AG10803 (cell line): ENCODE measurements at regions not wholly inside any gene's neighbourhood (a gene's known extent, or its start where the extent isn't known, plus 50 kb on each side); places are given as distances from the start of the nearest gene placed in this dataset.

Experiments
- DNase-seq: peaks from one replicate; pipeline ENCODE4 v3.0.0; 2010; ENCODE audit warnings: low read depth
- H3K4me3 ChIP-seq: 2 replicates; pipeline ENCODE4 v1.5.1; 2011; ENCODE audit warnings: mild to moderate bottlenecking, low read length, control low read depth
- TF ChIP-seq, protein P1 (sequence below): conservative IDR thresholded peaks from 2 replicates; pipeline ENCODE4 v1.5.1; 2011; ENCODE audit warnings: mild to moderate bottlenecking, low read length, control low read depth, inconsistent platforms

DNA sequence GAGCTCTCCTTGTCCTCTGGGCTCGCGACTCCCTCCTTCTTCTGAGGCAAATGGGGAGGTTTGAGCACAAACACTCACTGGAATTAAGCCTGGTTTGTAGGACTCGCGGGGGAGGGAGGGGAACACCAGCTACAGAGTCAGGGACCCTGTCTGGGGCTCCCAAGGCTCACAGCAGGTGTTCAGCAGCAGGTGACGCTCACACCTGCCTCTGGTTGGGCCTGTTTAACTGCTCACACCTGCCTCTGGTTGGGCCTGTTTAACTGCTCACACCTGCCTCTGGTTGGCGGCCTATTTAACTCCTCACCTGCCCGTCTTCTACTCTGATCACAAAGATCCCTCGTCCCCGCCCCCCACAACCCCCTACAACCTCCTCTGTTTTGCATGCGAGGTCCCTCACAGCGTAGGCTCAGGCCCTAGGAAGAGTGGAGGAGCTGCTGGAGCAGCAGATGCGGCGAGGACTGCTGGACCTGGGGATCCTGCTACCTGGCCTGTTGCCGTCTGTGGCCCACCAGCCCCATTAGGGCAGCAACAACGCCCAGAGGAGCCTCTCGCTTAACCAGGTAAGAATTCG, 181.9 kb downstream of the ERMARD start:
- TF ChIP-seq, protein P1, sequence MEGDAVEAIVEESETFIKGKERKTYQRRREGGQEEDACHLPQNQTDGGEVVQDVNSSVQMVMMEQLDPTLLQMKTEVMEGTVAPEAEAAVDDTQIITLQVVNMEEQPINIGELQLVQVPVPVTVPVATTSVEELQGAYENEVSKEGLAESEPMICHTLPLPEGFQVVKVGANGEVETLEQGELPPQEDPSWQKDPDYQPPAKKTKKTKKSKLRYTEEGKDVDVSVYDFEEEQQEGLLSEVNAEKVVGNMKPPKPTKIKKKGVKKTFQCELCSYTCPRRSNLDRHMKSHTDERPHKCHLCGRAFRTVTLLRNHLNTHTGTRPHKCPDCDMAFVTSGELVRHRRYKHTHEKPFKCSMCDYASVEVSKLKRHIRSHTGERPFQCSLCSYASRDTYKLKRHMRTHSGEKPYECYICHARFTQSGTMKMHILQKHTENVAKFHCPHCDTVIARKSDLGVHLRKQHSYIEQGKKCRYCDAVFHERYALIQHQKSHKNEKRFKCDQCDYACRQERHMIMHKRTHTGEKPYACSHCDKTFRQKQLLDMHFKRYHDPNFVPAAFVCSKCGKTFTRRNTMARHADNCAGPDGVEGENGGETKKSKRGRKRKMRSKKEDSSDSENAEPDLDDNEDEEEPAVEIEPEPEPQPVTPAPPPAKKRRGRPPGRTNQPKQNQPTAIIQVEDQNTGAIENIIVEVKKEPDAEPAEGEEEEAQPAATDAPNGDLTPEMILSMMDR = no peak
- DNase-seq = no peak

DNA sequence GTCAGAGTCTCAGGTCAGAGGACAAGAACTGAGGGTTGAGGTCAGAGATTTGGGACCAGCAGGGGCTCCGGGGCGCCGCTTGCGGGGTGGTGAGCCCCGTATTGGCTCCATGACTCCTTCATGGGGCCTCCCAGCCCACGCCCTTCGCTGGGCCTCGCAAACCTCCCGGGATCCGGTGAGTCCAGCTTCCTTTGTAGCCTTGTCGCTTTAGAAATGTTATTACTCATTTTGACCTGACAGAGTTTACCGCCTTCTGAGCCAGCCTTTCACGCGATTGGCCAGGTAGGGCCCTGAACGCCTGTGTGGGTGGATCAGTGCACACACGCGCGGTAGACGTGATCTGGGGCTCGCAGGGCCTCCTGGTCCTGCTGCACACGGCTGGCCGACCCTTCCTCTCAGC, 181.1 kb downstream of the ERMARD start:
- TF ChIP-seq, protein P1 = no peak
- no peak for DNase-seq
- H3K4me3 ChIP-seq = no peak overlapping the region

More for the DNA sequence above, 181.9 kb downstream of the ERMARD start:
- no peak overlapping the region for H3K4me3 ChIP-seq

DNA sequence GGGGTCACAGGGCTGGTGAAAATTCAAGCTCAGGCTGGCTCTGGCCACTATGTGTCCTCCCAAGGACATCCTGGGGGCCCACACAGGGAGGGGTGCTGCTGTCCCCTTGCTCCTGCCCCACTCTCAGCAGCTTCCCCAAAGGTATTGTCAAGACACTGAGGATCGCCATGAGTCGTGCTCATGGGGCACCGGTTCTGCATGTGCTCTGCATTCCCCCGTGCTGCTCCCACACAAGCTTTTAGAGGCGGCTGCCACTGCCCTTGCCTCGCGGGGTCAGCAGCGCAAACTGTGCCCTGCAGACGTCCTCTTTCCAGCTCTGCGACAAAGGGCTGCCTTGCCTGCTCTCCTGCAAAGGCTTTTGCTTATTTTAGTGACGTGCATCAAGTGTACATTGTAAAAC, 179.8 kb downstream of the ERMARD start:
- DNase-seq = no peak
- TF ChIP-seq, protein P1 = no peak
- H3K4me3 ChIP-seq = no peak overlapping the region

DNA sequence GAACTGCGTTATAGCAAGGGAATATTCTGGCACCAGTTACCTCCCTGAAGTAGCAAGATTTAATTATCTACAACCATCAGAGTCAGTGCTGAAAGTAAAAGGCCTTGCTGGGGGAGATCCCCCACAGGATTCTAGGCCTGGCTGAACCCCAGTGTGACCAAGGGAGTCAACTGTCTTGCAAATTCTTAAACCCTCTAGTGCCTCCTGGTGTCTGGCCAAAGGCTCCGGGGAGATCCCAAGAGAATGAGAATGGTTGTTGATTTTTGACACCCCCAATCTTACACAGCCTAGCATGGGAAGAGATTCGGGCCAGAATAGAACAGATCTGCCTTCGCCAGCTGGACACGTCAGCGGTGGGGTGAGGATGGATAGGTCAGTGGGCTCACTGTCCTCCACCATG, 179.4 kb downstream of the ERMARD start:
- H3K4me3 ChIP-seq = no peak overlapping the region
- TF ChIP-seq, protein P1 = no peak
- no peak for DNase-seq

DNA sequence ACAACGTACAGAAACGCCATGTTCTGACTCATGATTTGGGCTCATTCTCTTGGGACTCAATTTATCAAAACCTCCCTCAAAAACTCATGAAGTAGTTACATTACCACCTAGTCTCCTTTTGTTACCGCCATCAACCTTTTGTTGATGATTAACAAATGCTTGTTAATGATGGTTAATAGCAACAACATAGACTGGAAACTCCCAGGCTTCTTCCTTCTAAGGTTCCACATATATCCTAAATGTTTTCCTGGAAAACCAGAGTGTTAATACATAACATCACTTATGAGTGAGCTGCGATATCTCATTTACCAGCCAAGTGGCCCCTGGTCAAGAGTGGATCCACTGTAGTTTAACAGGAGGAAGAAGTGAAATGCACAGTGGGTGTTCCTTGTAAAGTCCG, 176.3 kb downstream of the ERMARD start:
- TF ChIP-seq, protein P1 = no peak
- H3K4me3 ChIP-seq = no peak overlapping the region
- DNase-seq = no peak

DNA sequence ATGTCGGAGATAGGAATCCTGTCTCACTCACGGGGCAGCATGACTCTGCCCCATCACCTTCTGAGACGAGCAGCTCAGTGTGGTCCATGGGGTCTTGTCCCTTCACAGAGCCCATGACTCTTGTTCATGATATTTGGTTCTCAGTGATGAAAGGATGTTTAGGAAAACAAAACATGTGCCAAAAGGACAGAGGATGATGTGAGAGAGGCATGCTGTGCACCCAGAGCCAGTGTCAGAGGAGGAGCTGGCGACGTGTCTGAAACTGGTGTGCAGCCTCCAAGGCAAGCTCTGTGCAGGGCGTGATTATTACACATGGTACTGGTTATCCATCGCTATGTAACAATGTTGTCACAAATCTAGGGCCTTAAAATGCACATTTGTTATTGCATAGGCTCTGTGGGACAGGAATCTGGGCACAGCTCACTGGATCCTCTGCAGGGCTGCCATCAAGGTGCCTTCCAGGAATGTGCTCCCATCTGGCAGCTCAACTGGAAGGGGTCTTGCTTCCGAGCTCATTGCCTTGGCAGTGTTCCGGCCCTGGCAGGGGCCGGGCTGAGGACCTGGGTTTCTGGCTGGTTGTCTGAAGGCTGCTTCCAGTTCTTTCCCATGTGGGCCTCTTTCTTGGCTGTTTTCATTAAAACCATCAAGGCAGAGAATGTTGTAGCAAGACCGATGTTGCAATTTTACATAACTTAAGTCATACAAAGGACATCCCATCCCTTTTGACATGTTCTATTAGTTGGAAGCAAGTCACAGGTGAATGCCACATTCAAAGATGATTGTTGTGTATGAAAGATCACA, 175.4 kb downstream of the ERMARD start:
- TF ChIP-seq, protein P1 = no peak
- DNase-seq = no peak
- no peak overlapping the region for H3K4me3 ChIP-seq
